HFFc6 (cell line): ENCODE measurements at regions not wholly inside any gene's neighbourhood (a gene's known extent, or its start where the extent isn't known, plus 50 kb on each side); places are given as distances from the start of the nearest gene placed in this dataset.
"Not testable (repeated sequence)": the region's sequence is repeated elsewhere in the genome, so short reads cannot be mapped to it uniquely, and the experiment has no call there.

Experiments used
- DNase-seq: peaks from one replicate; pipeline ENCODE4 v3.0.0-alpha.2; 2018
- H3K27ac Mint-ChIP-seq: 2 replicates; pipeline ENCODE4 v1.8.0; 2020; ENCODE audit warnings: mild to moderate bottlenecking, mixed read lengths
- H3K27me3 Mint-ChIP-seq: 2 replicates; pipeline ENCODE4 v1.8.0; 2021; ENCODE audit warnings: mild to moderate bottlenecking, moderate library complexity, mixed read lengths; ENCODE audit not compliant: insufficient read depth
- H3K36me3 Mint-ChIP-seq: 2 replicates; pipeline ENCODE4 v1.8.0; 2021; ENCODE audit warnings: low read depth, mixed read lengths
- H3K4me1 Mint-ChIP-seq: 2 replicates; pipeline ENCODE4 v1.8.0; 2020; ENCODE audit warnings: low read depth, mixed read lengths
- H3K4me3 Mint-ChIP-seq: 2 replicates; pipeline ENCODE4 v1.8.0; 2020; ENCODE audit warnings: mild to moderate bottlenecking, moderate library complexity, mixed read lengths
- H3K9me3 Mint-ChIP-seq: 2 replicates; pipeline ENCODE4 v1.8.0; 2020; ENCODE audit warnings: mild to moderate bottlenecking, mixed read lengths
- TF ChIP-seq, protein P1 (sequence below): fragments of 200-600 bp; sonication (generic); IDR thresholded peaks from 2 replicates; pipeline ENCODE4 v1.5.0; 2021; ENCODE audit warnings: antibody characterized with exemption, mild to moderate bottlenecking

DNA sequence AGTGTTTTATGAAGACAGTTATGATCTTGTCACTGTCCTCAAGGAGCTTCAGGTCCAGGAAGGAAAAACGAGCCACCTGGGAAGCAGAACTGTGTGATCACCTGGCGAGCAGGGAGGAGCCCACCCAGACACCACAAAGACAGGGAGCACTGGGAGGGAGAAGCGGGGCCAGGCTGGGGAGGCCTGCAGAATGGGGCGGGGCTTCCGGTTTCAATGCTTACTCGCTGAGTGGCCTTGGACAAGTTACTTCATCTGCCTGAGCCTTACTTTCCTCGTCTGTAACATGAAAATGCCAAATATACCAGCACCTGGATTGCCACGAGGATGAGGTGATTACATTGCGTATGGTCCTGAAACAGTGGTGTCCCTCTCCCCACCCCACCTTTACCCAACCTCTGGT is 227.5 kb downstream of the ANKRD30B start:
- no peaks in the 10 kb centered on the region for H3K27me3 Mint-ChIP-seq
- H3K4me1 Mint-ChIP-seq: no peaks in the 10 kb centered on the region
- H3K27ac Mint-ChIP-seq: no peak overlapping the region
- peaks cover 51% of the 10 kb centered on the region for H3K9me3 Mint-ChIP-seq
- no peak overlapping the region for H3K4me3 Mint-ChIP-seq
- TF ChIP-seq, protein P1, sequence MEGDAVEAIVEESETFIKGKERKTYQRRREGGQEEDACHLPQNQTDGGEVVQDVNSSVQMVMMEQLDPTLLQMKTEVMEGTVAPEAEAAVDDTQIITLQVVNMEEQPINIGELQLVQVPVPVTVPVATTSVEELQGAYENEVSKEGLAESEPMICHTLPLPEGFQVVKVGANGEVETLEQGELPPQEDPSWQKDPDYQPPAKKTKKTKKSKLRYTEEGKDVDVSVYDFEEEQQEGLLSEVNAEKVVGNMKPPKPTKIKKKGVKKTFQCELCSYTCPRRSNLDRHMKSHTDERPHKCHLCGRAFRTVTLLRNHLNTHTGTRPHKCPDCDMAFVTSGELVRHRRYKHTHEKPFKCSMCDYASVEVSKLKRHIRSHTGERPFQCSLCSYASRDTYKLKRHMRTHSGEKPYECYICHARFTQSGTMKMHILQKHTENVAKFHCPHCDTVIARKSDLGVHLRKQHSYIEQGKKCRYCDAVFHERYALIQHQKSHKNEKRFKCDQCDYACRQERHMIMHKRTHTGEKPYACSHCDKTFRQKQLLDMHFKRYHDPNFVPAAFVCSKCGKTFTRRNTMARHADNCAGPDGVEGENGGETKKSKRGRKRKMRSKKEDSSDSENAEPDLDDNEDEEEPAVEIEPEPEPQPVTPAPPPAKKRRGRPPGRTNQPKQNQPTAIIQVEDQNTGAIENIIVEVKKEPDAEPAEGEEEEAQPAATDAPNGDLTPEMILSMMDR: no peak
- no peak for DNase-seq
- H3K36me3 Mint-ChIP-seq: no peaks in the 10 kb centered on the region

- Mint-ChIP-seq H3K4me3 (no peak overlapping the region), H3K9me3 (peaks cover 48% of the 10 kb centered on the region)
- DNase-seq: no peak
Observed at GRCh38 chr18:14976736-14977430, 228.9 kb downstream of the ANKRD30B start.

GRCh38 chr18:14978191-14978590 is 230.2 kb downstream of the ANKRD30B start:
- Mint-ChIP-seq H3K27me3 (no peaks in the 10 kb centered on the region; the same call in 1 of the 2 replicates), H3K4me1 (no peaks in the 10 kb centered on the region), H3K36me3 (no peaks in the 10 kb centered on the region), H3K4me3 (no peak overlapping the region), H3K9me3 (peaks cover 38% of the 10 kb centered on the region), H3K27ac (no peak overlapping the region)
- DNase-seq: no peak
- TF ChIP-seq, protein P1: no peak

More at GRCh38 chr18:14976736-14977430, 228.9 kb downstream of the ANKRD30B start:
- Mint-ChIP-seq H3K36me3 (no peaks in the 10 kb centered on the region), H3K4me1 (no peaks in the 10 kb centered on the region), H3K27ac (no peak overlapping the region), H3K27me3 (no peaks in the 10 kb centered on the region; the same call in 1 of the 2 replicates)
- TF ChIP-seq, protein P1: no peak

DNA sequence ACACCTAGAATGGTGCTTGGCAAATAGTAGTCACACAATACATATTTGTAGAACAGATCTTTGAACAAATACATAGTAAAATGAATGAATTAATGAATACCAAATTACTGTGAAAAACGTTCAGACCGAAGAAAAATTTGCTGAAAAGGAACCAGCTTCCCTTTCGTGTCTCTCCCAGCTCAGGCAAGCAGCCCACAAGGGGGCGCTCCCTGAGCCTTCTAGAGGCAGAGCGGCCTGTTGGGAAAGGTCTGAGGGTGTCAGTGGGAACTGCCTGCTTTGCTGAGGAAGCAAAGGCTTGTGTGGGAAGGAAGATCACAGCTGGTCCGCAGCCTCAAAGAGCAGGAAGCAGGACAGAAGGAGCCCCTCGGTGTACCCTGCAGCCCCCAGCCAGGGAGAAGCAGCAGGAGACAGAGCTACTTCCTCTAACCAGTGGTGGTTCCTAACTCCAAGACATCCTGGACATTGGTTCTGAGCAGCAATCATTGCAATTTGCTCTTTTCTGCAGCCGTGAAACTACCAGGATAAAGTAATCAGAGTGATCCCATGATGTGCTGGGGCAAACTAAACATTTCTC is 231.1 kb downstream of the ANKRD30B start:
- TF ChIP-seq, protein P1: peak; percentile 47; the same call in 1 of the 2 replicates
- peaks cover 30% of the 10 kb centered on the region for H3K9me3 Mint-ChIP-seq
- H3K4me3 Mint-ChIP-seq: no peak overlapping the region
- no peak overlapping the region for H3K27ac Mint-ChIP-seq
- H3K36me3 Mint-ChIP-seq: no peaks in the 10 kb centered on the region
- no peaks in the 10 kb centered on the region; the same call in 1 of the 2 replicates for H3K27me3 Mint-ChIP-seq
- no peak for DNase-seq
- H3K4me1 Mint-ChIP-seq: no peaks in the 10 kb centered on the region

DNA sequence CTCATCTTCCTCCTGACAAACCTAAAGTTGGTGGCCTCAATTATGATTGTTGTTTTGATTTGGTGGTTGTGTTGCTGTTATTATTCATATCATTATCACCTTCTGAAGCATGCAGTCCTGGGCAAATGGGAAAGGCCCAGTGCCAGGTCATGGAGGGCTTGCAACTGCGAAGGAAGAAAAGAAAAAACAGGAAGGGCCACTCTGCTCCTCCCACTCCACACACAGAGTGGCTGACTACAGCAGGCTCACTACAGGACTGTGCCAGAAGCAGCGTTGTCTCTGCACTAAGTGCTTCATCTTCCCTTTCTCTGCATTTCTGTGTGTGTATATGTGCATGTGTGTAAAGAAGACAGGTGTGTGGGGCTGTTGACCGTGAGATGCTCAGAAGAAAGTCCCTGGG is 231.9 kb downstream of the ANKRD30B start:
- Mint-ChIP-seq H3K4me1 (no peaks in the 10 kb centered on the region), H3K27me3 (no peaks in the 10 kb centered on the region; the same call in 1 of the 2 replicates), H3K27ac (no peak overlapping the region), H3K9me3 (peaks cover 24% of the 10 kb centered on the region), H3K4me3 (no peak overlapping the region), H3K36me3 (no peaks in the 10 kb centered on the region)
- no peak for DNase-seq
- TF ChIP-seq, protein P1: no peak

DNA sequence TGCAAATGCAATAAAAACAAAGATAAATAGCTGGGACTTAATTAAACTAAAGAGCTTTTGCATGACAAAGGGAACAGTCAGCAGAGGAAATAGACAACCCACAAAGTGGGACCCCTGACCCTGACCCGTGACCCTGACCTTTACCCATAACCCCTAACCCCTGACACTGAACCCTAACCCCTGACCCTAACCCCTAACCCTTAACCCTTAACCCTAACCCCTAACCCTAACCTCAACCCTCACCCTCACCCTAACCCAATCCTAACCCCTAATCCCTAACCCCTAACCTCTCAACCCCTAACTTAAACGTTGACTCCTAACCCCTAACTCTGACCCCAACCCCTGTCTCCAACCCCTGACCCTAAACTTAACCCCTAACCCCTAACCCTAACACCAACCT is 236.6 kb downstream of the ANKRD30B start:
- H3K4me1 Mint-ChIP-seq, DNase-seq, H3K27ac Mint-ChIP-seq, H3K36me3 Mint-ChIP-seq, H3K4me3 Mint-ChIP-seq, H3K27me3 Mint-ChIP-seq: not testable (repeated sequence)
- H3K9me3 Mint-ChIP-seq: peaks cover 35% of the 10 kb centered on the region

GRCh38 chr18:14985291-14986013 is 237.5 kb downstream of the ANKRD30B start:
- H3K36me3 Mint-ChIP-seq, H3K27me3 Mint-ChIP-seq, H3K4me3 Mint-ChIP-seq, H3K27ac Mint-ChIP-seq, H3K4me1 Mint-ChIP-seq, DNase-seq: not testable (repeated sequence)
- H3K9me3 Mint-ChIP-seq: peaks cover 29% of the 10 kb centered on the region

DNA sequence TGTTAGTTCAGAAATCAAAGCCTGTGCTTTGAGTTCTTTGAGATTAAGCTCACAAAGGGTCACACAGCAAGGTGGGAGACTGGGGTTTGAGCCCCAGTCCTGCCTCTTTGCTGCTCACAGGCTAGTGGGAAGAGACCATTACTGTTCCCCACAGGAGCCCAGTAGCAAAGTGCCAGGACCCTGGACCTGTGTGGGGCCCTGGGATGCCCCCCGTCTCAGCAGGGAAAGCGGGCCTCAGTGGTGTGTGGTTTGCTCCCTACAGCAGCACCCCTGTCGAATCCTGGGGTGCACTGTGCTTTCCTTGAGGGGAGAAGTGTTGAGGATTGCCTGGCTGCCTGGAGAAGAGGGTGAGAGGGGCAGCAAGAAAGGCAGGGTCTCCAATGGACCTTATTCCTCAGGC is 239.4 kb downstream of the ANKRD30B start:
- H3K27ac Mint-ChIP-seq, H3K4me1 Mint-ChIP-seq, H3K36me3 Mint-ChIP-seq, DNase-seq, H3K4me3 Mint-ChIP-seq, H3K27me3 Mint-ChIP-seq: not testable (repeated sequence)
- peaks cover 26% of the 10 kb centered on the region for H3K9me3 Mint-ChIP-seq
